H1 (cell line): ENCODE measurements at regions not wholly inside any gene's neighbourhood (a gene's known extent, or its start where the extent isn't known, plus 50 kb on each side); places are given as distances from the start of the nearest gene placed in this dataset.

Experiments used
- CTCF ChIA-PET: fragments of 300-600 bp; sonication (Branson Sonifier 250); formaldehyde crosslinking; loops from one replicate; lab custom pipeline; 2021; ENCODE audit not compliant: partially characterized antibody; lab: Charles Lee
- POLR2A ChIA-PET: fragments of 300-600 bp; sonication (Branson Sonifier 250); formaldehyde crosslinking; loops from one replicate; lab custom pipeline; 2021; ENCODE audit warnings: inconsistent platforms; ENCODE audit not compliant: partially characterized antibody; lab: Charles Lee
- DNase-seq, 2 experiments: peaks; one replicate each; pipeline versions ENCODE4 v3.0.0 to v3.0.0-alpha.2; 2010 to 2022; ENCODE audit warnings: low spot score in 2 of 2, low read depth in 1 of 2, mixed read lengths in 1 of 2
- FAIRE-seq: peaks from 2 replicates; lab custom pipeline; 2011; peaks lifted over from hg19 to GRCh38; lab: Jason Lieb, UNC
- H2AFZ ChIP-seq: 2 replicates; pipeline ENCODE4 v1.8.1; 2012; ENCODE audit warnings: low read length, inconsistent platforms
- H2AK5ac ChIP-seq: 2 replicates; pipeline ENCODE4 v1.6.1; 2013; ENCODE audit warnings: low read depth, low read length
- H2BK120ac ChIP-seq: replicated peaks from 2 replicates; pipeline ENCODE3; 2013; ENCODE audit warnings: low read depth, low read length, inconsistent platforms
- H2BK12ac ChIP-seq: 2 replicates; pipeline ENCODE4 v1.6.1; 2013; ENCODE audit warnings: low read depth, low read length
- H2BK15ac ChIP-seq: 2 replicates; pipeline ENCODE4 v1.6.1; 2013; ENCODE audit warnings: low read length
- H2BK20ac ChIP-seq: 2 replicates; pipeline ENCODE4 v1.6.1; 2013; ENCODE audit warnings: low read length
- H2BK5ac ChIP-seq: 2 replicates; pipeline ENCODE4 v1.6.1; 2013; ENCODE audit warnings: low read depth, low read length
- H3K14ac ChIP-seq: 2 replicates; pipeline ENCODE4 v1.6.1; 2013; ENCODE audit warnings: inconsistent platforms; ENCODE audit not compliant: insufficient read length
- H3K18ac ChIP-seq: 2 replicates; pipeline ENCODE4 v1.6.1; 2013; ENCODE audit warnings: low read length; ENCODE audit errors: extremely low read depth
- H3K23ac ChIP-seq: 2 replicates; pipeline ENCODE4 v1.6.1; 2013; ENCODE audit warnings: inconsistent platforms; ENCODE audit not compliant: insufficient read length
- H3K23me2 ChIP-seq: 2 replicates; pipeline ENCODE4 v1.6.1; 2013; ENCODE audit warnings: low read depth, low read length
- H3K27ac ChIP-seq: 2 replicates; pipeline ENCODE4 v1.6.1; 2011; ENCODE audit warnings: low read depth, low read length, inconsistent platforms
- H3K27me3 ChIP-seq, 4 experiments: replicated peaks in 1 of 4; 1 replicate in 1 of 4; 2 replicates in 3 of 4; pipeline versions ENCODE4 v1.6.1 to v1.8.1; 2011 to 2013; ENCODE audit warnings: low read length in 3 of 4, mild to moderate bottlenecking in 3 of 4, inconsistent platforms in 2 of 4, mixed read lengths in 2 of 4, moderate library complexity in 1 of 4; ENCODE audit not compliant: control insufficient read depth in 3 of 4, insufficient read depth in 3 of 4; ENCODE audit errors: extremely low read depth in 1 of 4
- H3K36me3 ChIP-seq, 4 experiments: 2 replicates each; pipeline versions ENCODE4 v1.6.1 to v1.8.1; 2011 to 2013; ENCODE audit warnings: mild to moderate bottlenecking in 4 of 4, low read length in 3 of 4, moderate library complexity in 2 of 4, control low read depth in 1 of 4, inconsistent platforms in 1 of 4; ENCODE audit not compliant: insufficient read depth in 4 of 4, control insufficient read depth in 2 of 4
- H3K4ac ChIP-seq: replicated peaks from 2 replicates; pipeline ENCODE3; 2013; ENCODE audit warnings: low read length, low read depth, mixed read lengths, inconsistent platforms; ENCODE audit not compliant: insufficient read length
- H3K4me1 ChIP-seq, 4 experiments: replicated peaks in 1 of 4; 1 replicate in 1 of 4; 2 replicates in 3 of 4; pipeline versions ENCODE4 v1.6.1 to v1.8.1; 2011 to 2013; ENCODE audit warnings: low read length in 3 of 4, inconsistent platforms in 2 of 4, mixed read lengths in 1 of 4; ENCODE audit not compliant: insufficient read depth in 4 of 4, control insufficient read depth in 3 of 4
- H3K4me2 ChIP-seq, 2 experiments: 2 replicates each; pipeline versions ENCODE4 v1.6.1 to v1.8.1; 2011 to 2013; ENCODE audit warnings: low read depth in 2 of 2, low read length in 2 of 2, control low read depth in 1 of 2, inconsistent platforms in 1 of 2, mild to moderate bottlenecking in 1 of 2; ENCODE audit not compliant: insufficient read depth in 1 of 2
- H3K4me3 ChIP-seq, 4 experiments: fragments of 200-600, 300-600 bp in 1 of 4; sonication (generic), shearing (Covaris generic), sonication (Bioruptor Twin) in 1 of 4; 2 replicates each; pipeline versions ENCODE4 v1.5.1 to v1.8.1; 2011 to 2016; ENCODE audit warnings: low read length in 4 of 4, low read depth in 3 of 4, control low read depth in 2 of 4, inconsistent platforms in 2 of 4, mild to moderate bottlenecking in 2 of 4, mixed read lengths in 1 of 4, moderate library complexity in 1 of 4; ENCODE audit not compliant: insufficient read depth in 2 of 4; ENCODE audit errors: extremely low read depth in 1 of 4
- H3K56ac ChIP-seq: replicated peaks from 2 replicates; pipeline ENCODE3; 2013; ENCODE audit warnings: low read depth, mild to moderate bottlenecking, mixed read lengths, low read length, inconsistent platforms; ENCODE audit not compliant: insufficient read length
- H3K79me1 ChIP-seq: 2 replicates; pipeline ENCODE4 v1.6.1; 2013; ENCODE audit warnings: low read depth, low read length, control low read depth
- H3K79me2 ChIP-seq, 2 experiments: 2 replicates each; pipeline versions ENCODE4 v1.6.1 to v1.8.1; 2012 to 2013; ENCODE audit warnings: low read length in 2 of 2, mild to moderate bottlenecking in 2 of 2, inconsistent platforms in 1 of 2; ENCODE audit not compliant: insufficient read depth in 2 of 2, control insufficient read depth in 1 of 2
- H3K9ac ChIP-seq, 4 experiments: replicated peaks in 1 of 4; 1 replicate in 1 of 4; 2 replicates in 3 of 4; pipeline versions ENCODE4 v1.6.1 to v1.8.1; 2011 to 2013; ENCODE audit warnings: low read depth in 3 of 4, low read length in 3 of 4, control low read depth in 2 of 4, mild to moderate bottlenecking in 2 of 4, moderate library complexity in 2 of 4, inconsistent platforms in 1 of 4; ENCODE audit errors: extremely low read depth in 1 of 4
- H3K9me3 ChIP-seq, 2 experiments: 2 replicates each; pipeline versions ENCODE4 v1.6.1 to v1.8.1; 2012 to 2013; ENCODE audit warnings: mild to moderate bottlenecking in 2 of 2, moderate library complexity in 2 of 2, control low read depth in 1 of 2, inconsistent platforms in 1 of 2, low read depth in 1 of 2, low read length in 1 of 2, mixed read lengths in 1 of 2; ENCODE audit not compliant: insufficient read depth in 2 of 2
- H4K20me1 ChIP-seq, 2 experiments: replicated peaks in 1 of 2; 2 replicates each; pipeline versions ENCODE3 to v1.8.1; 2011 to 2013; ENCODE audit warnings: inconsistent platforms in 2 of 2, low read length in 2 of 2, mild to moderate bottlenecking in 1 of 2; ENCODE audit not compliant: insufficient read depth in 2 of 2, control insufficient read depth in 1 of 2
- H4K5ac ChIP-seq: 2 replicates; pipeline ENCODE4 v1.6.1; 2013; ENCODE audit warnings: low read length, low read depth, mixed read lengths, inconsistent platforms; ENCODE audit not compliant: insufficient read length
- H4K8ac ChIP-seq: 2 replicates; pipeline ENCODE4 v1.8.0; 2013; ENCODE audit warnings: mild to moderate bottlenecking, moderate library complexity, low read length, inconsistent platforms; ENCODE audit not compliant: insufficient read depth; ENCODE audit errors: extremely low read depth
- H4K91ac ChIP-seq: replicated peaks from 2 replicates; pipeline ENCODE3; 2013; ENCODE audit warnings: low read length, mixed read lengths, inconsistent platforms; ENCODE audit not compliant: insufficient read length
- SRF ChIP-seq: IDR thresholded peaks from 2 replicates; pipeline ENCODE4 v1.6.1; 2011; ENCODE audit warnings: mild to moderate bottlenecking, low read depth, low read length, moderate library complexity
- WGBS, 2 experiments: shearing (Covaris generic) in 1 of 2; methylation state at CpG; one replicate each; pipeline versions ENCODE4 v1.1.6 to v1.1.7; 2013 to 2015; ENCODE audit warnings: low lambda C conversion rate in 2 of 2, mixed read lengths in 2 of 2, inconsistent platforms in 1 of 2, low coverage in 1 of 2, missing lambda C conversion rate in 1 of 2; ENCODE audit not compliant: insufficient replicate concordance in 2 of 2, insufficient coverage in 1 of 2, insufficient read length in 1 of 2; ENCODE audit errors: extremely low coverage in 1 of 2, missing lambda C conversion rate in 1 of 2; 5-methylcytosine and 5-hydroxymethylcytosine counted together

- H3K27ac ChIP-seq, result no peak overlapping the region
- H3K4me1 ChIP-seq, result peaks cover 0 to 3% (median 0%) of the 10 kb centered on the region in 4 experiments; a peak in 1 of 7 replicates
- H4K91ac ChIP-seq, result no peak overlapping the region
- no peak overlapping the region for H2BK120ac ChIP-seq
- H3K79me1 ChIP-seq, result no peaks in the 10 kb centered on the region
- H3K56ac ChIP-seq, result no peak overlapping the region
- H2BK20ac ChIP-seq, result no peak overlapping the region
- no peak overlapping the region for H3K4ac ChIP-seq
- H4K5ac ChIP-seq, result no peak overlapping the region
- no peaks in the 10 kb centered on the region for H3K36me3 ChIP-seq
- H2BK15ac ChIP-seq, result no peak overlapping the region
- H3K79me2 ChIP-seq, result no peaks in the 10 kb centered on the region
- CTCF ChIA-PET, result no interaction called here
- H3K27me3 ChIP-seq, result no peaks in the 10 kb centered on the region
- no peak overlapping the region for H2AK5ac ChIP-seq
- 96% methylated on average over 2 of the region's 2 CpGs; no CpG with 5 or more reads in 1 of the 2 experiments for WGBS, 2 experiments
- H3K18ac ChIP-seq, result no peak overlapping the region
- H3K4me3 ChIP-seq, result no peak overlapping the region
- H2AFZ ChIP-seq, result peak overlapping the region; percentile 22; the same call in 1 of the 2 replicates
- FAIRE-seq (no peak), DNase-seq (no peak)
- no peak overlapping the region for H3K4me2 ChIP-seq
- no peak overlapping the region for H4K8ac ChIP-seq
- no peaks in the 10 kb centered on the region for H3K9me3 ChIP-seq
- no peak overlapping the region for H2BK12ac ChIP-seq
- POLR2A ChIA-PET, result no interaction called here
- H3K23me2 ChIP-seq, result peaks cover 2% of the 10 kb centered on the region; the same call in 1 of the 2 replicates
- H3K23ac ChIP-seq, result no peak overlapping the region
- no peak overlapping the region for H3K14ac ChIP-seq
- no peak for TF ChIP-seq SRF
- H3K9ac ChIP-seq, result no peak overlapping the region
- H2BK5ac ChIP-seq, result no peak overlapping the region
- no peaks in the 10 kb centered on the region for H4K20me1 ChIP-seq
Observed at GRCh38 chr10:65234261-65234660, 1691.6 kb upstream of the LRRTM3 start.
